Caco-2 (cell line): ENCODE measurements at regions not wholly inside any gene's neighbourhood (a gene's known extent, or its start where the extent isn't known, plus 50 kb on each side); places are given as distances from the start of the nearest gene placed in this dataset.

ENCODE experiments used
- BruUV-seq: library from RNA; stranded (reverse); fragments of 400-500 nt; replicated peaks from 2 replicates; lab custom pipeline; 2021; lab: Mats Ljungman, UMichigan
- CTCF ChIA-PET: fragments of 300-600 bp; sonication (Branson Sonifier 250); formaldehyde crosslinking; loops from one replicate; lab custom pipeline; 2022; ENCODE audit warnings: antibody characterized with exemption; lab: Charles Lee
- POLR2A ChIA-PET: fragments of 300-600 bp; sonication (Branson Sonifier 250); formaldehyde crosslinking; loops from one replicate; lab custom pipeline; 2022; ENCODE audit warnings: antibody characterized with exemption; lab: Charles Lee
- DNase-seq, 2 experiments: peaks; one replicate each; pipeline versions ENCODE4 v3.0.0 to v3.0.0-alpha.2; 2020 to 2022
- H3K27me3 ChIP-seq: replicated peaks from 2 replicates; pipeline ENCODE4 v1.6.0; 2011; ENCODE audit warnings: low read length; ENCODE audit not compliant: control insufficient read depth, insufficient read depth
- H3K36me3 ChIP-seq: 2 replicates; pipeline ENCODE4 v1.5.1; 2011; ENCODE audit warnings: low read length; ENCODE audit not compliant: control insufficient read depth, insufficient read depth
- H3K4me1 ChIP-seq: fragments of 250-450 bp; sonication (Bioruptor Pico); 2 replicates; pipeline ENCODE4 v1.5.1; 2020; ENCODE audit warnings: mild to moderate bottlenecking
- H3K4me3 ChIP-seq: 2 replicates; pipeline ENCODE4 v1.5.1; 2011; ENCODE audit warnings: low read depth, mild to moderate bottlenecking, control low read depth, low read length
- H3K9me3 ChIP-seq: fragments of 250-450 bp; sonication (Bioruptor Pico); 2 replicates; pipeline ENCODE4 v1.5.1; 2020; ENCODE audit warnings: mild to moderate bottlenecking, moderate library complexity
- H3K27ac Mint-ChIP-seq: one replicate; pipeline ENCODE4 v1.8.0; 2022; ENCODE audit warnings: mixed read lengths; ENCODE audit not compliant: unreplicated experiment
- H3K27me3 Mint-ChIP-seq: one replicate; pipeline ENCODE4 v1.8.0; 2022; ENCODE audit warnings: mixed read lengths; ENCODE audit not compliant: insufficient read depth, unreplicated experiment
- H3K36me3 Mint-ChIP-seq: one replicate; pipeline ENCODE4 v1.8.0; 2022; ENCODE audit warnings: mild to moderate bottlenecking, mixed read lengths; ENCODE audit not compliant: insufficient read depth, unreplicated experiment
- H3K4me1 Mint-ChIP-seq: one replicate; pipeline ENCODE4 v1.8.0; 2022; ENCODE audit warnings: low read depth, mixed read lengths; ENCODE audit not compliant: unreplicated experiment
- H3K4me3 Mint-ChIP-seq: one replicate; pipeline ENCODE4 v1.8.0; 2022; ENCODE audit warnings: mild to moderate bottlenecking, moderate library complexity, mixed read lengths; ENCODE audit not compliant: unreplicated experiment
- H3K9me3 Mint-ChIP-seq: one replicate; pipeline ENCODE4 v1.8.0; 2022; ENCODE audit warnings: mixed read lengths; ENCODE audit not compliant: unreplicated experiment
- CTCF ChIP-seq, 2 experiments: fragments of 200-600 bp in 1 of 2; IDR thresholded peaks; 1 replicate in 1 of 2; 2 replicates in 1 of 2; pipeline versions ENCODE4 v1.5.1 to v1.8.0; 2011 to 2022; ENCODE audit warnings: antibody characterized with exemption in 1 of 2, control low read depth in 1 of 2, inconsistent platforms in 1 of 2, low read depth in 1 of 2, low read length in 1 of 2, mild to moderate bottlenecking in 1 of 2, moderate library complexity in 1 of 2; ENCODE audit not compliant: insufficient read depth in 1 of 2, severe bottlenecking in 1 of 2, unreplicated experiment in 1 of 2
- intact Hi-C: fragments of 100-400 bp; cut with micrococcal nuclease; formaldehyde crosslinking; loops from one replicate; pipeline ENCODE4 v1.10.0; 2022; ENCODE audit not compliant: unreplicated experiment

GRCh38 chr2:58414506-58414905 is 173.4 kb upstream of the FANCL start:
- ChIA-PET CTCF (no interaction called here), POLR2A (no interaction called here)
- no peak for DNase-seq
- Histone ChIP-seq H3K4me3 (no peak overlapping the region), H3K36me3 (no peaks in the 10 kb centered on the region), H3K27me3 (no peaks in the 10 kb centered on the region), H3K9me3 (no peaks in the 10 kb centered on the region), H3K4me1 (no peaks in the 10 kb centered on the region)
- no peaks in the 10 kb centered on the region for H3K4me1 Mint-ChIP-seq
- no peak overlapping the region for H3K27ac Mint-ChIP-seq
- H3K27me3 Mint-ChIP-seq: peaks cover 3% of the 10 kb centered on the region
- no peaks in the 10 kb centered on the region for H3K36me3 Mint-ChIP-seq
- no TSS peak for BruUV-seq
- no peak for TF ChIP-seq CTCF (IDR thresholded peaks at IDR 0.05; ENCODE audit: insufficient read depth in 1 of 2, low read depth in 1 of 2, low read length in 1 of 2, severe bottlenecking in 1 of 2, unreplicated experiment in 1 of 2)
- intact Hi-C loops: no loop called here
- H3K9me3 Mint-ChIP-seq: no peaks in the 10 kb centered on the region
- H3K4me3 Mint-ChIP-seq: no peak overlapping the region

DNA sequence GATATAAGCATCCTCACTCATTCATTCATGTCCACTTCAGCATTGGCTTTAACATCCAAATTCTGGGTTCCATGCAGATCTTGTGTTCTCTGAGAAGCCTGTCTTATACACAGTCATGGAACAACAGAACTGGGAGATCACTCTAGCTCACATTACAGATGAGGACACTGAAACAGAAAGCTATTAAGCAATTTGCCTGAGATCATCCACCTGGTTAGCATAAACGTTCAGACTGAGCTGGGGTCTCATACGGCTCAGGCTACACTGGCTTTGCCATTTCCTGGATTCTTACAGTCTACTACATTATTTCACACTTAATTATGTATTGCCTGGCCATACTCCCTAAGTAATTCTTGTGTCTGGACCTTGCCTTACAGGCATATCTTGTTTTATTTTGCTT is 169.4 kb upstream of the FANCL start:
- no peak overlapping the region for H3K27ac Mint-ChIP-seq
- CTCF ChIA-PET: no interaction called here
- intact Hi-C loops: no loop called here
- H3K4me3 Mint-ChIP-seq: no peak overlapping the region
- Histone ChIP-seq H3K4me1 (no peaks in the 10 kb centered on the region), H3K36me3 (no peaks in the 10 kb centered on the region), H3K9me3 (no peaks in the 10 kb centered on the region), H3K4me3 (no peak overlapping the region), H3K27me3 (no peaks in the 10 kb centered on the region)
- TF ChIP-seq CTCF (IDR thresholded peaks at IDR 0.05; ENCODE audit: insufficient read depth in 1 of 2, low read depth in 1 of 2, low read length in 1 of 2, severe bottlenecking in 1 of 2, unreplicated experiment in 1 of 2): no peak
- POLR2A ChIA-PET: no interaction called here
- no peaks in the 10 kb centered on the region for H3K9me3 Mint-ChIP-seq
- no peak for DNase-seq
- H3K27me3 Mint-ChIP-seq: no peaks in the 10 kb centered on the region
- no peaks in the 10 kb centered on the region for H3K4me1 Mint-ChIP-seq
- H3K36me3 Mint-ChIP-seq: no peaks in the 10 kb centered on the region
- BruUV-seq: no TSS peak

DNA sequence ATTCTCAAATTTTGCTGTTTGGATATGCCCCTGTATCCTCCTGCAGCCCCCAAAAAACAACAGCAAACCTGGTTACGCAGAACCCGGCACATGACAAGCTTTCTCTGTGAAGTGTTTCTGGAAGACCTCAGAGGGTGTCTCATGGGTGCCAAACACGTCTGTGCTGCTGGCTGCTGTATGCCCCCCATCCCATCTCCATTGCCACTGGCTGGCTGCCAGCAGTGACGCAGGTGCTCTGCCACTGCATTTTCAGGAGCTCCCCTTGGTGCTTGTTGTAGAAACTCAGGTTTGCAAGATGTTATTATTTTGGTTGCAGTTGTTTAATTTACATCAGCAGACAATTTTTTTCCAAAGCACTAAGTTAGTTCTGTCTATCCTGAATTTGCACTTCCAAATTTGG is 166.4 kb upstream of the FANCL start:
- Histone ChIP-seq H3K4me3 (no peak overlapping the region), H3K27me3 (no peaks in the 10 kb centered on the region), H3K4me1 (no peaks in the 10 kb centered on the region), H3K9me3 (no peaks in the 10 kb centered on the region), H3K36me3 (no peaks in the 10 kb centered on the region)
- intact Hi-C loops: no loop called here
- Mint-ChIP-seq H3K4me3 (no peak overlapping the region), H3K27me3 (peaks cover 5% of the 10 kb centered on the region), H3K36me3 (no peaks in the 10 kb centered on the region), H3K4me1 (no peaks in the 10 kb centered on the region), H3K9me3 (no peaks in the 10 kb centered on the region), H3K27ac (no peak overlapping the region)
- TF ChIP-seq CTCF (IDR thresholded peaks at IDR 0.05; ENCODE audit: insufficient read depth in 1 of 2, low read depth in 1 of 2, low read length in 1 of 2, severe bottlenecking in 1 of 2, unreplicated experiment in 1 of 2): no peak
- BruUV-seq: no TSS peak
- POLR2A ChIA-PET: no interaction called here
- DNase-seq: no peak
- CTCF ChIA-PET: no interaction called here
